Activated CD4-positive, CD25-positive, alpha-beta regulatory T cell treated with anti-CD3 and anti-CD28 coated beads, Interleukin-2, amount 50 U/mL, for 24 hours (primary cell): ENCODE measurements at regions not wholly inside any gene's neighbourhood (a gene's known extent, or its start where the extent isn't known, plus 50 kb on each side); places are given as distances from the start of the nearest gene placed in this dataset.

Experiments
- ATAC-seq, 2 donors: fragments of 150-1000 bp; cut with Tn5 transposase; one replicate each; pipeline ENCODE4 v1.10.0; 2021; ENCODE audit warnings: mild to moderate bottlenecking in 1 of 2, moderate library complexity in 1 of 2

DNA sequence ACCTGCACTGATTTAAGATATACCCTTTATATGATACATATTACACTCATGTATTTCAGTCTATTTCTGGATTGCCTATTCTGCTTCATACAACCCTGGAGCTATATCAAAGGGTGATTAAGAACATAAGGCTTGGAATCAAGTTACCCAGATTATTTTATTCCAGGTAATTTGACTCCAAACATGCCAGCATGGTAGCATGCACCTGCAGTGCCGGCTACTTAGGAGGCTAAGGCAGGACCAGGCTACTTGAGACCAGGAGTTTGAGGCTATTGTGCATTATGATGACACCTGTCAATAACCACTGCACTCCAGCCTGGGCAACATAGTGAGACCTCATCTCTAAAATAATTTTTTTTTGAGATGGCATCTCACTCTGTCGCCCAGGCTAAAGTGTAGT lies 50.4 kb upstream of the NEO1 start:
- ATAC-seq = no peak

DNA sequence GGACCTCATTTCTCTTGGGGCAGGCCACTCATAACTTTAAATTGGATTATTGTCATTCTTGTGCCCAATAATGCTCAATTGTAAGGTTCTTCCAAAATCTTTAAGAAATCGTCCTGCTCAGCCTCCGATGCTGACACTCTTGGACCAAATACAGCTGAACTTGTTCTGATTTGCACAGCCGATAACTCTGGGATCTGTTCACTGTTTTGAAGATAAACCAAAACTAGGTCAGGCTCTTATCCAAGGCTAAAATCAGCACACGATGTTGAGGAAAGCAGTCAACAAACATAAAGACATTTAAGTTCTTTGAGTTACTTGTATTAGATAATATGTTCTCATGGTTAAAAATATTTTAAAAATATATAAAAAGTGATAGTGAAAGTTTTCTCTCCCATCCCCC lies 52.0 kb upstream of the NEO1 start:
- no peak for ATAC-seq

DNA sequence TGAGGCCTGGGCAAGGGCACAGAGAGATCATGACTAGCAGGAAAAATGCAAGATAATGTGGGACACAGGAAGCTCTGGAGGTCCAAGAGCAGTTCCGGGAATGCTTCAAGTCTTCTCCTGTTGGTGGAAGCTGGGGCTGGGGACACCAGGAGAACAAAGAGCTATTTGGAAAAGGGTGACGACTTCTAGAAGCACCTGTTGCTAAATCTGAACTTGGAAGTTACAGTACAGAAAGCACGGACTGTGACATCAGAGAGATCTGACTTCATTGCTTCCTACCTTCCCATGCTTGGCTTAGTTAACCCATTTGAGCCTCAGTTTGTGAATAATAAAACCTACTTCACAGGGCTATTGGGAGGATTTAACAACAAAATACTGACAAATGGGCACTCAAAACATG lies 52.7 kb upstream of the NEO1 start:
- no peak for ATAC-seq

DNA sequence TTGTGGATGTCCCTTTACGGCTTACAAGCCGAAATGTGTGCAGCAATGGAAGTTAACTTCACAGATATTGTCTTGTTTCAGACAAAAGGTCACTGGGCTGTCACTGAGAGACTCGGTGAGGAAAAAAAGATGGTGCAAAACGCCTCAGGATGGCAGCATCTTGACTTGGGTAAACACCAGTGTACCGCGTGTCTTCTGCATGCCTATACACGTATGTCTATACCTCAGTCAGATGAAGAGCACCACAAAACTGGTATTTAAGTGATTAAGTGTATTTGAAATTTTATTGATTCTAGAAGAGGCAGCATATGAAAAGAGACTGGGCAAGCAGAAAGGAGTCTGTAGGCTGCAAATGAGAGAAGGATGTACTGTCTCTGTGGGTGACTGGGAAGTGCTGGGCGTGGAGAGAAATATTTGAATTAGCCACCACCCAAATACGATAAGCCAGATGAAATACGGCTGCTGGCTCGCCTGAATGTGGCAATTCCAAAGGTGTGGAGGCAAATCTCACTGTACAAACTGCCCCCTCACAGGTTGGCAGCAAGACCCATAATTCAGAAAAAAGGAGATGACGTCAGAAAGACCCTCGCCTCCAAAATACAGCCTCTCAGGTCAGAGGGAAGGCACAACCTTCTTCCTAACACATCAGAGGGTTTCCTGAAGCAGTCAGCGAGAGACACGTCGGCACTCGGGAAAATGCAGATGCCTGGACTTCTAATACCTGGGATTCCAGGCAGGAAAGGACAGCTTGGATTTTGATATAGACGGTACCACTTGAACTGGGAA lies 53.4 kb upstream of the NEO1 start:
- ATAC-seq = no peak

DNA sequence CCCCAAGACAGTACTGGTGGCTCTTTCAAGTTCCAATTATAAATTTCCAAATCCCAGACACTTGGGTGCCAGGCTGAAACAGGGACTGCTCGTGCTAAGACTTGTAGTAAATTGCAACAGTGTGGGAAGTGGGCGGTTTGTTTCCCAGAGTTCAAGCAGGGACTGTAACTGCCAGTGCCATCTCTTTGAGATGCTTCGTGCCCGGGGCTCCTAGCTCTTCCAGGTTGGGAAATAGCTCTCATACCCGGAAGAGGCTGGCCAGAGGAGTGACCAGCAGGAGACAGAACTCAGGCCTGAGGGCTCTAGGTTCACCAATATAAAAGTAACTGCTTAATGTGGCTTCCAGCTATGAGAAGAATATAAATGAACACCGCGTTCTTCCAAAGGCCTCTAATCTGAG lies 54.0 kb upstream of the NEO1 start:
- ATAC-seq = no peak

DNA sequence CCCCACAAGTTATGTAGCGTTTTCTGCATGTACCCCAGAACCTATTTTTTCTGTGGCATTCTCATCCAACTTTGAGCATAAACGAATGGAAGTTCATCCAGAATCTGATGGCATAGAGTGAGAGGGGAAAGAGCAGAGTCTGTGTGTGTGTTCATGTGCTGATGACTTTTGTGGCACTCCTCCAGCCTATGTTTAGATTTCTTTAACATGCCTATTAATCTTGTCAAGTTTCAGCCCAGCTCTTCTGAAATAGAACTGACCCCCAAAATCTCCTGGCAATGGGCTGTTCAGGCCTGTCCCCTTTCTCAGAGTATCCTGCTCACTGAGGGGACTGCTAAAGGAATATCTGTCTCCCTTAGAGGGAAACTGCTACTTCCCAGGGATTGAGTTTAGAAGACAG lies 56.4 kb upstream of the NEO1 start:
- ATAC-seq = no peak

DNA sequence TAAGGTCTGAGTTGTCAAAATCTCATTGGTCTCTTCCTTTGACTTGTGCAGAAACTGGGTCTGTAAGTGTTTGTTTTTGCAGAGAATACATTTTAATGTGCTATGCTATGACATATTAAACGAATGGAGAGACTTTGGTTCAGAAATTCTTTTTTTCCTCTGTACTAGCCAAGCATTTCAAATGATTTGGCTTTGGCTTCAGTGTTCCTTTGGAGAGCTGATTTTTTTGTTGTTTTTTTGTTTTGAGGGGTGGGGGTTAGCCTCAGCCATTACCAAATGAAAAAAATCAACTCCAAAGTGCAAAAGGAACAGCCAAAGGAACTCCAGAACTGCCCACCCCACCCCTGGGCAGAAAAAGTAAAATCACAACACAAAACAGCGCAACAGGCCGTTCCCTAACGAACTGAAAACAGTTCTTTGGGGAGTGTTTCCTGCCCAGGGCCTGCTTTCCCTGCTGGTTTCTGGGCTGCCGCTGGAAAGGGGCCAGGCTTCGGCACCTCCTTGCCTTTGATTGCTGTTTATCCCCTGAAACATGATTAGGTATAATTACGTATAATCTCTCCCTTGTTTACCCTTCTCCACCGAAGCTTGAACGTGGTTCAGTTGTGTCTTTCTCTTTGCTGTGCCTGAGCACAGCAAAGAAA lies 57.6 kb upstream of the NEO1 start:
- no peak for ATAC-seq

DNA sequence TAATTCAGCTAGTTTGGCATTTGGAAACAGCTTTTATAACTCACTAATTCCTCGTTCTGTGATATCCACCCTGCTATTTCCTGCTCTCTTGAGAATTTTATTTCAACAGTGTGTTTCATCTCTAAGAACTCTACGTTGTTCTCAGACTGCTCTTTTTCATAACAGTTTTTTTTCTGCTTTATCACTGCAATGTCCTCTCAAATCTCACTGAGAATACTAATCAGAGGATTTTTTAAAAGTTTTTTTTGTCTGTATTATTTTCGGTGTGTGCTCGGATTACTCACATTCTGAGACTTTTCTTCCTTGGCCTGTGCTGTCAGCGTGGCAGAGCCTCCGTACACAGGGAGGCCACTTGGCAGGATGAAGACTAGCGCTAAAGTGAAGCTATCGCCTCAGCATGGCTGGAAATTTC lies 59.4 kb upstream of the NEO1 start:
- no peak for ATAC-seq

DNA sequence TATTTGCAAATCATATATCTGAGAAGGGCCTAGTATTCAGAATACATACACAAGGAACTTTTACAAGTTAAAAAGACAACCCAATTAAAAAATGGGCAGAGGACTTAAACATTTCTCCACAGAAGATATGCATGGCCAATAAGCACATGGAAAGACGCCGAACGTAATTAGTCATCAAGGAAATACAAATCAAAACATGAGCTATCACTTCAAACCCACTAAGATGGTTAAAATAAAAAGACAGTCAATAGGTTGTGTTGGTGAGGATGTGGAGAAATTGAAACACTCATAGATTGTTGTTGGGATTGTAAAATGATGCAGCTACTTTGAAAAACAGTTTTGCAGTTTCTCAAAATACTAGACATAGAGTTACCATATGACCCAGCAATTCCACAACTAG lies 61.2 kb upstream of the NEO1 start:
- ATAC-seq = no peak

DNA sequence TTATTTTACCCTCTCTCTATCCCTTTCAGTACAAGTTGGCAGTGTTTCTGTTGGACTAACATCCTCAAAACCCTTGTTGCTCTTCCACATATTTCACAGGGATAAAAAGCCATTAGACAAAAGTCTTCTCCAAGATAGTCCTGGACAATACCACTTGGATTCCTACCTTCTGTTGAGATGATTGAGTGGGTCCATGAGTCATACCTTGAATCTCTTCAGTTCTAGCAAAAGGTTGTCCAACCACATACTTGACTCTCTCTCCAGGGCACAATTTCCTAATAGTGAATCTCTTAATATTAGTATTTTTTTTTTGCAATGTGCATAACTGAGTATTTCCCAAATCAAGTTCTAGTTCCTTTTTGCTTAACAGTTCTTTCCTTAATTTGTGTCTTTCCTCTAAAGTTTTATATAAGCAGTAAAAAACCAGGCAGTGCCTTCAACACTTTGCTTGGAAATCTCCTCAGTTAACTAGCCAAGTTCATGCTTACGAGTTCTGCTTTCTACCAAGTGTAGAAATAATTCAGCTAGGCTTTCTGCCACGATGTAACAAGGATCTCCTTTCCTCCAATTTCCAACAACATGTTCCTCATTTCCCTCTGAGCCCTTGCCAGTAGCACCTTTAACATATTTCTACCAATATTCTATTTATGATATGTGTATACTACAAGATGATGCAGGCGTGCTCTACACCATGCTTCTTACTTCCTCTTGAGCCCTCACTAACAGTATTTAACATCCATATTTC lies 68.3 kb upstream of the NEO1 start:
- ATAC-seq = no peak

DNA sequence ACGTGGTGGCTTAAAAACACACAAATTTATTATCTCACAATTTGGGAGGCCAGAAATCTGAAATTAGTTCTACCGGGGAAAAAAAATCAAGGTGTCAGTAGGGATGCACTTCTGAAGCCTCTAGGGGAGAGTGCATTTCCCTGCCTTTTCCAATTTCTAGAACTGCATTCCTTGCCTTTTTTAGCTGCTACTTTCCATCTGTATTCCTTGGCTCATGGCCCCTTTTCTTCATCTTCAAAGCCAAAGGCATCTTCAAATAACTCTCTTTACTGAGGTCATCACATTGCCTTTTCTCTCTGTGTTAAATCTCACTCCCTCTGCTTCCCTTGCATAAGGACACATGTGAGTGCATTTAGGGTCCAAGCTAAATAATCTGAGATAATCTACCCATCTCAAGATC lies 69.5 kb upstream of the NEO1 start:
- ATAC-seq = no peak

DNA sequence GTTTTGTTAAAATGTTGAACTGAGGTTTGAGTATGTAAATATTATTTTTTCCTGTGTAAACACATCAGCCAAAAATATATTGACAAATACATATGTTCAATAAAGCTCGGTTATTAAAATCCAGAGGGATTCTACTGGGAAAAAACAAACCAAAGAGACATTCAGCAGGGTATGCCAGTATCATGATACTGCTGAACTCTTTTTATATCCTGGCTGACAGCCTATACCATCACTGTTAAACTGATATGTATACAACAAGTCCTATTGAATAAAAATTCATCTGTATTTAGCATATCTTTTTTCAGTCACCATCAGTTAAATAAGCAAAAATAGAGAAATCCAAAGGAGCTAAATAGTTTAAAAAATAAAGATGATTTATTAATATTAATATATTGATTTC lies 71.6 kb upstream of the NEO1 start:
- ATAC-seq = no peak

DNA sequence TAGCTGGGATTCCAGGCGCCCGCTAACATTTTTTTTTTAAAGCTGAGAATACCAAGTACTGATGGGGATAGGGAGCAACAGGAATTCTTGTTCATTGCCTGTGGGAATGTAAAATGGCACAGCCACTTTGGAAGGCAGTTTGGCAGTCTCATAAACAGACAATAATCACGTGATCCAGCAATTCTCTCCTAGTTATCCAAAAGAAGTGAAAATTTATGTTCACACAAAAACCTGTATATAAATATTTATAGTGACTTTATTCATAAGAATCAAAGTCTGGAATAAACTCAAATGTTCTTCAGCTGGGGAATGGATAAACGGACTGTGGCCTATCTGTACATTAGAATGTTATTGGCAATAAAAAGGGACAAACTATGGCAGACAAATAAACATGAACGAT lies 72.5 kb upstream of the NEO1 start:
- ATAC-seq = no peak

DNA sequence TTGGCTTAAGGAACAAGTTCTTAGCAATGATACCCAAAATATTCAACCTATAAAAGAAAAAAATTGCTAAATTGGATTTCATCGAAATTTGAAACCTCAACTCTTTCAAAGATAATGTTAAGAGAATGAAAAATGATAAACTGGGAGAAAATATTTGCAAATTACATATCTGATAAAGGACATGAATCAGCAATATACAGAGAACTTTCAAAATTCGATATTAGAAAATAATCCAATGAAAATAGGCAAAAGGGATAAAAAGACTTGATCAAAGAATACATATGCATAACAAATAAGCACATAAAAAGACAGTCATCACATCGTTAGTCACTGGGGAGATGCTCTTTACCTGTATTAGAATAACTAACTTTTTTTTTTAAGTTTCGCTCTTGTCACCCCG lies 73.0 kb upstream of the NEO1 start:
- ATAC-seq = no peak

DNA sequence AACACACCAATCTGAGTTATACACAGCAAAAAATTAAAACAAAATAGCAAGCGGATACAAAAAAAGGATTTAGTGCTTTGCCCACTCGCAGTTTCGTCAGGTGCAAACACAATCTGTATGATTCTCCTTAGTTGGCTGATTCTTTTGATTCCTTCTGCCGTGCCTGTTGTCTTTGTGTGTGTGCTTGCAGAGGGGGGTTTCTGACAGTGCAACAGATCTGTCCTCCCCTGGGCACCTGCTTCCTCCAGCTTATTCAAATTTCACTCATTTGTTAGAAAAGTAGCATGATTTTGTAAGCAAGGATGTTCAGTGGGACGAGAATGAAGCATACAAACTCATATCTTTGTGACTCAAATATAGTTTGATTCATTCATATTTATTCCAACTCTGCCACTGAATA lies 74.0 kb upstream of the NEO1 start:
- no peak for ATAC-seq

DNA sequence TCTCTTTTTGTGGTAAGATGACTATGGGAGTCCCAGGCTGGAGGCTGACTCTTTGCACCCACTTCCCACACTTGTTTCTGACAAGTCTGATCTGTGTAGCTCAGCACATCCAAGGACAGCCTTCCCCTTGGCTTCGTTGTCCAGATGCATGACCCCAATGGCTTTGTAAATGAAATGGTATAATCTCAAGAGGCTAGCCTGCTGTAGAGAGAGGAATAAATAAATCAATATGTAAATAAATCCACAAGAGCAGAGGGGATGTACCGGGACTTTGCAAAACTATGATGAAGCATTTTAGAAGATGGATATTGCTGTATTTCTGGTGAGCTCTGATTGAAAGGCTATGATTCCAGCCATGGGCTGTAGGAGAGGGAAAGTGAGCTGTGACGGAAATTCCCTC lies 79.9 kb upstream of the NEO1 start:
- ATAC-seq = no peak

DNA sequence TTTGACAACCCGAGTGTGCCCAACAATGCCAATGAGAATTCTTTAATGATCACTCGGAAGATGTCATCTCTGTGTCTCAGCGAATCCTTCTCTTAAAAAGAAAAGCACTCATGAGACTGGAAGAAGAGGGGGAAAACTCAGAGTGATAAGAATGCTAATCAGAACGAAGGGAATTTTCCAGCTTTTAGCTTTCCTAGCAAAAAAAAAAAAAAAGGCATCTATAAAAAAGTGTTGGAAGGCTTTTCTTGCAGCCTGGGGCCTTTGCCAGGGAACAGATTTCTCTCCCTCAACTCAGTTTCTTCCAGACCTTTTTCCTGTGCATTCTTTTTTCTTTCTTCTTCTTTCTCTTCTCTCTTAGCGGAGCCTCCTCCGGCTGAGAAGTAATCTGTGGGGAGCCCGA lies 80.5 kb upstream of the NEO1 start:
- ATAC-seq = no peak

DNA sequence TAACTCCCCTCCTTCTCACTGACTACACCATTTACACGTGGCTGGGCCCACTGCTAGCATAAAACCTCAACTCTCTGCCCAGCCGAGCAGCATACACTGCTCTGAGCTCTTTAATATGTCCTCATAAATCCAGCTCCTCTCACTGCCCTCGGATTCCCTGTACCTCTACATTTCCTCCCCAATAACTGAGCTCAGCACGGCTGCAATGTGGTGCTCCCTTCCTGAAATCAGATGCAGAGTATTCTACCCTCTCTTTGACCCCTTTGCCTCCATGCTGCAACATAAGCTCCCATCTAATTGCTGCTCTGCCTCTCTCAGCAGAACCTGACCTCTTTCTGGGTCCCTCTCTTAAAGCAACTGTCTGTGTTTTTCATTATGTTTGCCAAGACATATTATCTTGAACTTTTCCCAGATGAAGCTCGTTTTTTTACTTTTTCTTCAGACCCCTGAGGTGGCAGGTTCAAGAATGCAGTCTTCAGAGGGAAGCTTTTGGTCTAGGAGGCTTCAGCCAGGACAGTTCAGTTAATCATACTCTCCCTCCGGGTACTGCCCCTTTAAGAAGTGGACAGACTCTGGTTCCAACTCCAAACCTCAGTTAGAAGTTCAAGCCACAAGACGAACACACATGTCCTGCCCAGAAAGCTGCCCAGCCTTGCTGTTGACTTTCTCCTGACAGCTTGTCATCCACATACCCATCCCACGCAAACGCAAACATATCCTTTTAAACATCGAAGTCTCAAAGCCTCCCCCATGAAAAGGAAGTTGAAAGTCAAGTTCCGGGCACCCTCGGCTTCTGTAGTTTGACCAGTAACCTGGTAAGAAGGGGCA lies 81.1 kb upstream of the NEO1 start:
- ATAC-seq = no peak

DNA sequence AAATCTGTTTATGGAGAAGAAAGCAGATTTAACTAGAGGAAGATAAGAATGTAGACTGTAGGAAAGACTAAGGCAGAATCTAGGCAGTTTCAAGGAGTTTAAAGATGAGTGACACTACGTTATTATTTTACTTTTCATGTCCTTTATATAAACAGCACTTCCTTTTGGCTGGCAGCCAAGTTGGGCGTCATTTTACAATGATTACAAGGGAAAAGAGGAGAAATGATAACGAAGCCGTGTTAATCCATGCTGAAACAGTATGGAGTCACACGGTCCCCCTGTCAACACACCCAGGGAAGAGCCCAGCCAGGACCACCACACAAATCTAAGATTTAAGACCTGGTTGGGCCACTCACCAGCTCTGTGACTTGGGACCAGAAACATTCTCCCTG lies 83.7 kb upstream of the NEO1 start:
- ATAC-seq = no peak

DNA sequence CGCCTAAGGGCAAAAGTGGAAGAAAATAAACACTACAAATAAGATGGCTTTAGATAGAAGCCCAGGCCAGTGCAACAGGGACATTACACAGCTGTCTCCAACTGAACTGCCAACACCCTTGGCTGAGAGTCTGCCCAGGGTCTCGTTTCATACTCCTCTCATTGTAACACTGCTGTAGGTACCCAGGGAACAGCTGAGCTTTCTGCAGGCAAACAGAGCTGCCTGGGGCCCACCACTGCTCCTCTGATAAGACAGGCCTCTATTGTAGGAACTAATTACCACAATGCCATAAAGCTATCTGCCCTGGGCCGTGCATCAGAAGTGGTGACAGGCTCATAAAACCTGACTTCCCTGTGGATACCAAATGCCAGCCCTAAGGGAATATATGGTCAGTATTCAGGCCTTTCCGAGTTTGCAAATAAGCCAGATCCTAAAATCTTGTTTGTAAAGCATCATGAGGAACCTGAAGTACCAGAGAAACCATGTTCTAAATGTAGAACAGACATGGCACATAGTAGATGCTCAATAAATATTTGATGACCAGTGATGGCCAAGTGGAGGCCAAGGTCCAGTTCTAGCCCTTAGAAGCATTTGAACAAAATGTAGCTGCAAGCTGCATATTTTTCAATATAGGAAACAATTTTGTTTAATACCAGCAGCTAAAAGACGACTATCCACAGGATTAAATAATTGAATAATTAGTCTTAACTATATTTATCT lies 84.3 kb upstream of the NEO1 start:
- ATAC-seq = no peak

DNA sequence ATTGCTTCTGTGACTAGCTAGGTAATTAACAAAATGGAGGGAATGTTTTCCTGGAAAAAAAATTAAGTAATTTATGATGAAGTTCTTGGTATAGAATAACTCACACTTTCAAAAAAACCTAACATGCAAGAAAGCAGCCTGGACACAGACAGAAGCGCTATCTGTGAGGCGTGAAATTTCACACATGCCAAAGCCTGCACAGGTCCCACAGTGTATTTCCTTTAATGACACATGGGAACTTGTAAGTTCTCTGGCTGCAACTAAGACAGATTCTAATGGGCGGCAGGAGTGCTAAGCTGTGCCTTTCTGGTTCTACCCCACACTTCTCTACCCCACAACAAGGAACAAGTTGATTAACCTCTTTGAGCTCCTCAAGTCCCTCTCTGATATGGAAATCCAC lies 84.9 kb upstream of the NEO1 start:
- ATAC-seq = no peak

DNA sequence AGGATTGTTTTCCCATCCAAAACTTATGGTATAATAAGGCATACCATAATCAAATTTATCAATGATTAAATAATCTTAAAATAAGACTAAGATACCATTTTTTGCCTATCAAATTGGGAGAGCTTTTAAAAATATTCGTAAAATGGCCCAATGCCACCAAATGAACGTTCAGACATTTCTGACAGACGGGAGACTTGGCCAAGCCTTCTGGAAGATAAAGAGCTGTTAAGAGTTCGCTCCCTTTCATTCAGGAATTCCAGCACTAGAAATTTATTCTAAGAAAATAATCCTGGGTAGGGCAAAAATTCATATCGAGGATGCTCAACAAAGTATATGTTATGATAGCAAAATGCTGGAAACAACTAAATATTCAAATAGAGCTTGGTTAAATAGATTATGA lies 85.6 kb upstream of the NEO1 start:
- no peak for ATAC-seq

DNA sequence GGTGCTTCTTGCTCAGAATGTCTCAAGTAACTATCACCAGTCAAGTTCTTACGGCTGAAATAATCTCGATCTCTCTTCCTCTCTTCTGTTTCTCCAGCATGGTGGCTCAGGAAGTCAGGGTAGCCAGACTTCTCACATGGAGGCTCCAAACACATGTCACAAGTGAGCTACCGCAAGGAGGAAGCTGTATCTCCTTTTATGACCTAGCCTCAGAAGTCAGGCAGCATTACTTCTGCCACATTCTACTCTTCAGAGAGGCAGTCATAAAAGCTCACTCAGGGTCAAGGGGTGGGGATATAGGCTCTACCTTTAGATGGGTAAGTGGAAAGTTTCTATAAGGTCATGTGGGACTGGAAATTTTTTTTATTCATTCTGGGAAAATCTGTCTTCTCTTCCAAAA lies 86.6 kb upstream of the NEO1 start:
- no peak for ATAC-seq
